Kidney glomerular epithelial cell (primary cell): ENCODE measurements at regions not wholly inside any gene's neighbourhood (a gene's known extent, or its start where the extent isn't known, plus 50 kb on each side); places are given as distances from the start of the nearest gene placed in this dataset.
"Not testable (repeated sequence)": the region's sequence is repeated elsewhere in the genome, so short reads cannot be mapped to it uniquely, and the experiment has no call there.

ENCODE experiments used
- DNase-seq: peaks from one replicate; lab custom pipeline; 2025; lab: John Stamatoyannopoulos, UW

DNA sequence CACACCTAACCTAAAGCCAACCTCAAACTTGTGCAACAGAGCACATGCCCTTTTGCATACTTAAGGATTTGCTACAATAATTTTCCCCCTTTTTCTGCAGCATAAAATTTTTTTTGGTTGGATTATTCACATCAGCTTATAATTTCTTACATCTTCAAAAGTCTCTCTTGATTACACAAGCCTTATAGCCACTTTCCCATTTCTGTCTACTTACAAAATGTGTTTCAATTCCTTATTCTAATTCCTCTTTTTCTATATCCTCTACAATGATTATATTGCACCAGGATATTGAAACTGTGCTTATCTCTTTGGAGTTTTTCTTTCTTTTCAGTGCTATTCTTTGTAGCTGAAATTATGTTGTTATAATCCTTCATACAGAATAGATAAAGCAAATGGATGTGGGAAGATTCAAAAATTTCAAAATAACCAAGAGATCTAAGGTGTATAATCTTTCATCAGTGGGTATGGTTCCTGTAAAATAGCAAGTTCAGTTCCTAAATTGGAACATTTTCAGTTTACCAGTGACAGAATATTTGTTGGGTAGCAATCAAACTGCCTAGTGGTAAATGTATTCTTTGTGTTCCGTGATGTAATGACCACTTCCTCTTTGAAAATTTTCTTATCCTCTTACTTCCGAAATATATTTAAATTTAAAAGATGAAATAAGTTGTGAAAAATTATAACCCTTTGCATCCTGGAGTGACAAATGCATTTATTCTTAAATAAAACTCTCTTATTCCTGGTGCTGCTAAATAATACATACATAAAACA is 386.8 kb upstream of the CHD1 start:
- no peak for DNase-seq

DNA sequence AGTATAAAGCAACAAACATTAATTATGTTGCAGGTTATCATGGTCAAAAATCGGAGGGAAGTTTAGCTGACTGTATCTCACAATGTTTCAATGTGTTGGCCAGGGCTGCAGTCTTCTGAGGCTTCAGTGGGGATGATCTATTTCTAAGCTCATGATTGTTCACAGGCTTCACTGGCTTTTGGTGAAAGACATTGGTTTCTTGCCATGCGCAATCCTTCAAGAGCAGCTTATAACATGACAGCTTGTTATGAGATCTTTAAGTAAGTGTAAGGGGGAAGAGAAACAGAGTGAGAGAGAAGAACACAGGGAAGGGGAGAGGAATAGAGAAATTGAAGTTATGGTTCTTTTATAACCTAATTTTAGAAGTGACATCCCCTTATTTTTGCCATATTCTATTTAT is 385.9 kb upstream of the CHD1 start:
- DNase-seq, result no peak

DNA sequence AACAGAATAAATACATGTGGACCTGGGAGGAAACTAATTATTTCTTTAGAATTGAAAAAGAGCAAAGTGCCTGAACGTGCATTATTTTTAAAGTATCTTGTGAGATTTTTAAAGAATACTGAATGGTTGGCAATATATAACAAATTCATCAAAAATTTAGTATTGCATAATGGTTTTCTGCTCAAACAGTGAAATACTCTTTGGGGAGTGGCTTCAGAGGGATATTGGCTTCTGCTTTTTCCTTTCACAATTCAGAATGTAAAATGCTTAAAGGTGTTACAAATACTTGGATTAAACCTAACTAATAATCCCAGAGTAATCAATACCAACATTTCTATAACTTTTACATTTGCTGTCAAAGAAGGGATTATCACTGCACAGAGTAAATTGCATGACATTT is 379.3 kb upstream of the CHD1 start:
- DNase-seq, result no peak

DNA sequence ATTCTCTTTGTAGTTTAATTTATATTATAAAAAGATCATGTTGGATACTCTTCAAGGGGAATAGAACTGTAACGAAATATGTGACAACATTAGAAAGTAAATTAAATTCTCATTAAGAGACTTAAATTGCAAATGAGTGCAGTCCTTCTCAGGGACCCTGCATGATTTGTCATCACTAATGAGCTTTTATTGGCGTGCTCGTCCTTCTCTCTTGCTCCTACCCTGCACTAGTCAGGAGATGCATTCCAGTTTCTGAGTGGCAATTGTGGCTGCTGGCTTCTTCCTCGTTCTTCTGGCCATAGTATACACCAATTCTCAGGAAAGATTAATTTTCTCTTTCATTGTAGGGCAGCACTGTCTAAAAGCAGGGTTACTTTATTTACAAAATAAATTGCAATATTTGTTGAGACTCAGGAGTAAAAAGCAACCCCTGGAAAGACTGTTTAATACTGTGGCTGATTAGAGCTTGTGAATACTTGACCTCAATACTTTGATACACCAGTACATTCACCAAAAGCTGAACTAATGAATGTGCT is 376.3 kb upstream of the CHD1 start:
- DNase-seq, result no peak

DNA sequence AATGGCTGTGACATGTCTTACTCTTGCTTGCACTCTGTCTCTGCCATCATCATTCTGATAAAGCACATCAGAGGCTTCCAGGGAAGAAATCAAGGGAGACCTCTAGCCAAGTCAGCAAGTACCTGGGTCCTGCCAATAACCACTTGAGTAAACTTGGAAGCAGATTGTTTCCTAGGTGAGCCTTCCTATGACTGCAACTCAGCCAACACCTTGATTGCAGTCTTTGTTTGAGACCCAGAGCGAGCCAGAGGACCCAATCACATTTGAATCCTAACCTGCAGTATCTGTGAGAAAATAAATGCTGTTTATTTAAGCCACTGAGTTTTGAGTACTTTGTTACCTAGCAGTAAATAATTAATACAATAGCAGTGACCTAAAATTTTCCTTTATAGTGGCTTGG is 356.8 kb upstream of the CHD1 start:
- no peak for DNase-seq

DNA sequence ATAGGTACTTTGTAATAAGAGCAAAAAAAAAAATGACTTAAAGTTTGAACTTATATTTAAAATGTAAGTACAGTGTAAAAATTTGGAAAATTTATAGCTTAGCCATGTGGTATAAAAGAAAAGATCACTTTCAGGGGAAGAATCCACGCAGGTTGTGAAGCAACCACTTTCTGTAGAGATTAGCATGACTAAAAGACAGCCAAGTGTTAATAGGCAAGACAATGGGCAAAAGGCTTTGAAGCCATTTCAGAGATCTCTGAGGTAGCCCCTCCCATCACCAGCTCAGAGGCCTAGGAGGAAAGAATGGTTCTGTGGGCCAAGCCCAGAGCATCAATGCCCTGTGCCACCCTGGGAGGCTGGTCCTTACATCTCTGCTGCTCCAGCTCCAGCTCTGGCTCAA is 346.3 kb upstream of the CHD1 start:
- no peak for DNase-seq

DNA sequence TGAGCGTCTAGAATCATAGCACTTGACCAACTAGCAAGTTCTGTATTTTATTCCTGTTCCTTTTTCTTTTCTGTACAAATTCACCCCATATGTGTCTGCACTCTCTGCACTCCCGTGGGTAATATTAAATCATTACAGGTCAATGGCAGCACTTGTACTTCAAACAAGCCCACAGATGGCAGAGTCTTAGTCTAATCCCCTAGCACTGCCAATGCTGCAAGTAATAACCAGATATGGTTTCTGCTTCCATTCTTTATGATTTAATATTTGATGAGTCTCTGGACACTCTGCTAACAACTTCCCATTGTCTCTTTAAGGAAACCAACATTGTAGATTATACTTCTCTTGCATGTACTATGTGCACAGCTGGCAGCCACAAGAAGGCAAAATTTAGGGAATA is 343.8 kb upstream of the CHD1 start:
- no peak for DNase-seq

DNA sequence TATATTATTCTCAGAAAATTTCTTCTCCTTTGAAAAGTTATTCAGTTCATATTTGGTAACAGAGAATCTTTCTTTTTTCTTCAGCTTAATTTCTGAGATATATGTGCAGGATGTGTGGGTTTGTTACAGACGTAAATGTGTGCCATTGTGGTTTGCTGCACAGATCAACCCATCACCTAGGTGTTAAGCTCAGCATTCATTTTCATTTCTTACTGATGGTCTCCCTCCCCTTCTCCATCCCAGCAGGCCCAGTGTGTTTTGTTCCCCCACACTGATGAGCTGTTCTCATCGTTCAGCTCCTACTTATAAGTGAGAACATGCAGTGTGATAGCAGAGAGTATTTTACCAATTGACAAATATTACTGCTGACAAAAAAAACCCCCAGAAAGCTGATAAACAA is 330.0 kb upstream of the CHD1 start:
- no peak for DNase-seq

DNA sequence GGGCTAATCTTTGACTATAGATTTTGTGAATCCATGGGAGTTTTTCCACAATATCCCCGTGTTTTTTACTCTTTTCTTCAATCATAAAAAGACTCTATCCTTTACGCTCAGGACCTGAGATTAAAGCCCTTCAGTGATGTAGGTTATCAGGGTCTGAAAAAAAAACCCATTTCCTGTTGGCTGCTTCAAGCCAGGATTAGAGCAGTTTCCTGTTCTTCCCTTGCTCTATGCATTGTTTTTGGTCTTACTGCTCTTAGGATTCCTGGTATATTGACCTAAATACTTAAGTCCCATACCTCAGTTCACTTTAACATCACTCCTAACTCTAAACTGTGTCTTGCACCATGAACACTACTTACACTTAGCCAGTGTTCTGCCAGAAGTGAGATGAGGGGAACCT is 319.3 kb upstream of the CHD1 start:
- DNase-seq, result no peak

DNA sequence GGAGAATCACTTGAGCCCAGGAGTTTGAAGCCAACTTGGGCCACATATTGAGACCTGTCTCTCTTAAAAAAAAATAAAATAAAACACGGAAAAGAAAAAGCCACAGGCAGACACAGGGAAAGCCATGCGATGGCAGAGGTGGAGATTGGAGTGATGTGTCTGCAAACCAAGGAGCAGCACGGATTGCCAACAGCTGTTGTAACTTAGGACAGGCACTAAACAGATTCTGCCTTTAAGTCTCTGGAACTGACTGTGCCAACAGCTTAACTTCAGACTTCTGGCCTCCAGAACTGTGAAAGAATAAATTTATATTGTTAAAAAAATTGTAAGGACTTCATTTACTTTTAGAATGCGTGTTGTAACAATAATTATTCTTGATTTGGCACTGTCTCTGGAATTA is 318.5 kb upstream of the CHD1 start:
- no peak for DNase-seq

DNA sequence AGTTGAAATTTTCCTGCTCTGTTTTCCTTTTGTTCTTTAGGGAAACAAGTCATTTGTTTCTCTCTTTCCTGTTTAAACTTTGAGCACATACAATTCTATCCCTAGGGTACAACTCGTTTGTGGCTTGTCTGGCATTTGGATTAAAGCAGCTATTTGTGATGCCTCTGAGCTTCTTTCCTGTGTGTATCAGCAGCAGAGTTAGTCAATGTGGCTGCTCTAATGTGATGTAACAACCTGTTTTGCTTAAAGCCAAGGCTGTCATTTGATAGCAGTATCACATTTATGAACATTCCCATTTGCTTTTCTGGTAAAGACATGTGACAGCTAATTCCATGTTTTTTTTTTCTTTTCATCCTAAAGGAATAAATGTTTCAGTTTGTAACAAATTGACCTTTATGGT is 314.3 kb upstream of the CHD1 start:
- DNase-seq, result no peak

DNA sequence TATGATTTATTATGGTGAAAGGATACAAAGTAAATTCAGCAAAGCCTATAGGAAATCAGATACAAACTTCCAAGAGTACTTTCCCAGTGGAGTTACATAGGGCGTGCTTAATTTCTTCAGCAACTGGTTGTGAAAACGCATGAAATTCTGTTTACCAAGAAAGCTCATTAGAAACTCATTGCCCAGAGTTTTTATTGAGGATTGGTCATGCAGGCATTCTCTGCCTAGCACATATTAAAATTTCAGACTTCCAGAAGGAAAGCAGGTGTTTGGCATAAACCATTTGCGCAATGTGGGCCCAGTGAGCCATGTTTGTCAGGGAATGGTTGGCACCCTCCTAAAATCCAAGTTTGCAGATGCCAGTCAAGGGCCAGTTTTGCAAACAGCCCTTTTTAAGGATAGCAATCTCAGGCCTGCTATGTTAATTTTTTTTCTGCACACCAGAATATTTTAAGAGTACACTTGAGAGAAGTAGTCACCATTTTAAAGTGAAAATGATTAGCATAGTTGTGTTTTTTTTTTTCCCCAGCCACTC is 311.1 kb upstream of the CHD1 start:
- no peak for DNase-seq

DNA sequence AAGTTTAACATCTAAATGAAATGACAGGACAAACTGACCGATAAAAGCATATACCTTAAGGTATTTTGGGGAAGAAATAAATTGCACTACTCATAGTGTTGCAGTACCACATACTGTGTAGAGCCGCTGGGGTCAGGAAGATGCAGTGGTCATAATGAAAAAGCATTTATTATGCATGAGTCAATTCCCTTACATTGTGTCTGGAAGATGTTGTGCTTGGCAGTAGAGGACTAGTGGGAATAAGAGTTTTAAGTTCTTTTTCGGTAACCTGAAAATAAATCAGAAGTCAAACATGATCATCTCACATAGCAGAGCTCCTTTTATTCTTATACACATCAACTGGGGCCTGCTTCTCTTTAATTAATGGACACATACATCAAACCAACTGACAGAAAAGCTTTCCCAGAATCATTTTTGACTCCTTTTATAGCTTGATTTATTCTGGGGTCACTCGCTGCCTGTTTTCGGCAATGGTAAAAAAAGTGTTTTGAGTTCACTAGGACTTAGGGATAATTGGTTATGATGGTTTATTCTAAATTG is 262.5 kb upstream of the CHD1 start:
- no peak for DNase-seq

DNA sequence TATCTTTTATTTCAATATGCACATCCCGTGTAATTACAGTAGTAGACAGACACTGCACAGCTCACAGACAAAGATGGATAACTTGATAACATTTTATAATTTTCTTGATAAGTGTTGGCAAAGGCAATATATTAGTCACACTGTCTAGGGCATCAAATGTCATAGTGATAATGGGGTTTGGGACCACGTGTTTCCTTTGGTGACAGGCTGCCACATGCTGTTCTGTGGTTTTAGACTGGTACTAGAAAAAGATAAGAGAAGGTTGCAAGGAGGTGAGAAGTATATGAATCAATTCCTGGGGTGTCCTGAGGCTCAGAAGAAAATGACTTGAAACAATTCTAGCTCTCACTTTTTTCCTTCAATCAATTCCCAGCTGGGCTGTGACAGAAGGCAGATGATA is 258.8 kb upstream of the CHD1 start:
- no peak for DNase-seq

DNA sequence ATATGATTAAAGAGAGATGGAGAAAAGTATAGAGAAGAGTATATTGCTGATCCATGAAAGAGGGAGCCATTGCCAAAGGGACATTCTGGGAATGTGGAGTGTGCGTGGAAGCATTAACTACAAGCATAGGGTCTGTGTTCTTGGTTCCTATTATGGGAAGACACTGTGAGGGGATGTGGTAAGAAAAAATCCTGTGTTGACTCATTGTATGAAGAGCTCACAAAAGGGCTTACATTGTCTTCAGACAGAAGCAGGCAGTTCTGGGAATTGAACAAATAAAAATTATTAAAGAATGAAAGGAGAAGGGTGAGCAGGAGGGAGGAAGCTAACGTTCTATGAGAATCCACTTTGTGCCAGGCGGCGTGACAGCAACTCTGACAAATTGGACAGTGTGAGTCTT is 250.4 kb upstream of the CHD1 start:
- DNase-seq, result no peak

DNA sequence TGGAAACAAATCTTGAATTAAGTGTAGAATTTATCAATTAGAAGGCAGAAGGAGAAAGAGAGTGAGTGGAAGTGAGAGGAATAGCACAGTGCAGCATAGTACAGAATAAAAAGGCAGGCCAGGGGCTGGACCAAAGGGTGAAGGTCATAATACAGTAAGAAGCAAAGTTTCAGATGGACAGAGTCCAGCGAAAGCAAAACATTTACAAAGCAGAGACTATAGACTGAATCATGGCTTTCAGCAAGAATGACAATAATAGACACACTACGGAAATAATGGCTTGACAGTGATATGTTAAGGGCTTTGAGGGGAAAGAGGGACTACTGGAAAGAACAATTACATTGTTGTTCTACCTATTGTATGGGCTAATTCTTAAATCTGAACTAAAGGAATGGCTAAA is 249.0 kb upstream of the CHD1 start:
- DNase-seq, result no peak

DNA sequence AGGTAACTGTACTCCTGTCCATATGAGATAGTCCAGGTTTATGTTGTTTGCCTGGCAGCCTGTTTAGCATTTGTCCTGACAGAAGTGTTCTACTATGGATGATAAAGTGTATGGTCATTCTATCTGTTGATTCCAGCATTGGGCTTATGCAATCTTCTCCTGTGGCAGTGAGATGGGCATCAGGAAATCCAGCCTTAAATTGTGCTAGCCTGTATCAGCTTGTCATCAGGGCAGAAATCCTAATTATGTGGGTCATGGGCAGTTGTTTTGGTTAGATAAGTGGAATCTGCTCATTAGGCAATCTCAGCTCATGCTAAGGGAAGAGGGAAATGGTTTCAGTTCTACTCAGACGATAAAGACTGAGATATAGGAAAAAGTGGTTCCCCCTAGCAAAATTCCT is 247.4 kb upstream of the CHD1 start:
- no peak for DNase-seq

DNA sequence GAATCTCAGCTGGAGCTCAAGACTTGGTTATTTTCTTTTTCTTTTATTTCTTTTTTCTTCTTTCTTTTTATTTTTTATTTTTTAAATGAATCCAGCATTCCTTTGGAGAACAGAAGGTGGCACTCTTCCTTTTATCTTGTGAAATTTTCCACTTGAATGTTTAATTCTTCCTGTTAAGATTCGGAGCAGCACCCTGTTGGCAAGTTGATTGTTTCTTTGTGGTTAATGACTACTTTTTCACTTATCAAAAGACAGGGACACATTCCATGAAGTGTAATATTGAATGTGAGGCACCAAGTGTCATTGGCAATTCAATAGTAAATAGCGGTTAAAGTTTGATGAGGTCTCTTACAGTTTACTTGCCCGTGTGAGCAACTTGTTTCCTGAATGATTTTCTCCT is 240.5 kb upstream of the CHD1 start:
- peak; percentile 63 for DNase-seq

DNA sequence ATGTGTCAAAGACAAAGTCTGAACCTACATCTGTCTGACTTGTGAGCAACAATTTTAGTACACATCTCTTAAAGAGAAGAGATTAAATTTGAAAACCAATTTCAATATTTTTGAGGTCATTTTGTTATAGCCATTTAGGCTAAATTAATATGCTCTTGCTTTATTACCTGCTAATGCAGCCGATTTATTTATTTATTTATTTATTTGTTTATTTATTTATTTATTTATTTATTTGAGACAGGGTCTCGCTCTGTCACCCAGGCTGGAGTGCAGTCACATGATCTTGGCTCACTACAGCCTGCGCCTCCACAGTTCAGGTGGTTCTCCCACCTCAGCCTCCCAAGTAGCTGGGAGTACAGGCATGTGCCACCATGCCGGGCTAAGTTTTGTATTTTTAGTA is 232.7 kb upstream of the CHD1 start:
- not testable (repeated sequence) for DNase-seq

DNA sequence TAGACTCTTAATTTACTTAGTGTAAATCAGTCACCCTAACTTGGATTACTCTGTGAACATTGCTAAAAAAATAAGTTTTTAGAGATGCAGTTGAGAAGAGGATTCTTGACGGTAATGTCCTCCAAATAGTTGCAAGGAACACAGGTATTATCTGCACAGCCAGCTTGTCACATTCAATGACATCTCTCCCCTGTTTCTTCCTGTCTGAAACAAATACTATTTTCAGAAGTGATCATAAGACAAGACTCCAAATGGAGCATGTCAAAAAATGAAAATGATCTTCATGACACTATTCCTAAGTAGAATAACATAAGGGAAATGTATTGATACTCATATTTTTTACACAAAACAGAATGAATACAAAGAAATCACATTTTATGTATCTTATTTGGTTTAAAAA is 227.9 kb upstream of the CHD1 start:
- no peak for DNase-seq

DNA sequence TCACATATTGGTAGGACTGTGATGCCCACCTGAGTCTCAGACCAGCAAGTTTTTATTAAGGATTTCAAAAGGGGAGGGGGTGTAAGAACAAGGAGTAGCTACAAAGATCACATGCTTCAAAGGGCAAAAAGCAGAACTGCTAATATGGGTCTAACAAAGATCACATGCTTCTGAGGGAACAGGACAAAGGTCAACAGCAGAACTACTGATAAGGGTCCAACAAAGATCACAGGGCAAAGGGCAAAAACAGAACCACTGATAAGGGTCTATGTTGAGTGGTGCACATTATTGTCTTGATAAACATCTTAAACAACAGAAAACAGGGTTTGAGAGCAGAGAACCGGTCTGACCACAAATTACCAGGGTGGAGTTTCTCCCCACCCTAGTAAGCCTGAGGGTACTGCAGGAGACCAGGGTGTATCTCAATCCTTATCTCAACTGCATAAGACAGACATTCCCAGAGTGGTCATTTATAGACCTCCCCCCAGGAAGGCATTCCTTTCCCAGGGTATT is 214.5 kb upstream of the CHD1 start:
- DNase-seq, result not testable (repeated sequence)

DNA sequence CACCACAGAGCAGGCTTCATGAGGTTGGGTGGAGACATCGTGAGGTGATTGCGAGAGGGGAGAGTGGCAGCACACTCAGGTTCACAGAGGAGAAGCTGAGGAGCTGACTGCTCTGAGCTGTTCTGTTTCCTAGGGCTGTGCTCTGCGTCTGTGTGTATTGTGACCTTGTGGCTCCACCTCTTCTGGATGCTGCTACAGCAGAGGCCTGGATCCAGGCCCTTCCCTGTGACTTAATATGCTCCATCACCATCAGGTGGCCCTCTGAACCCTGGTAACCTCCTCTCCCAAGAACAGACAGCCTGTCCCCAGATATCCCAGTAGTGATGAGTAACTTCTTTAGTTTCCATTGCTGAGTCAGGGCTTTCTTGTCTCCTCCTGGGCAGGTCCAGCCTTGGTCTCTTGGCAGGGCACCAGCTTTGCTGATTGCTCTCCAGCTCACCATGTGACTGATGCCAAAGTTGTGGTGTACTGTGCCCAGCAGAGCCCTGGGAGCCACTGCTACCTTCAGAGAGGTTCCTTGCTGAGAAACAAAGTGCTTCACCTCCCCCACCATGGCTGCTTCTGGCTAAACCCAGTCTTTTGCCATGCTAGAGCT is 212.8 kb upstream of the CHD1 start:
- no peak for DNase-seq

DNA sequence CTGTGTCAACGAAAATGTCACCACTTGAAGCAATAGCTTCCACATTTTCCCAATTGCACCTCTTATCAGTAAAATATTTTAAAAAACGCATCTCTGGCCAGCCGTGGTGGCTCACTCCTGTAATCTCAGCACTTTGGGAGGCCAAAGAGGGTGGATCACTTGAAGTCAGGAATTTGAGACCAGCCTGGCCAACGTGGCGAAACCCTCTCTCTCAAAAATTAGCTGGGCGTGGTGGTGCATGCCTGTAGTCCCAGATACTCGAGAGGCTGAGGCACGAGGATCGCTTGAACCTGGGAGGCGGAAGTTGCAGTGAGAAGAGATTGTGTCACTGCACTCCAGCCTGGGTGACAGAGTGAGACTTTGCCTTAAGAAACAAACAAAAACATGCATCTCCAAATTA is 210.1 kb upstream of the CHD1 start:
- no peak for DNase-seq
